ENCODE measurements at regions not wholly inside any gene's neighbourhood (a gene's known extent, or its start where the extent isn't known, plus 50 kb on each side); places are given as distances from the start of the nearest gene placed in this dataset.

- Histone ChIP-seq H3K79me2 (replicated peaks; ENCODE audit: insufficient read depth, low read length) (no peaks in the 10 kb centered on the region), H3K4me2 (ENCODE audit: low read length) (no peak overlapping the region), H3K9me3 (ENCODE audit: low read length) (no peaks in the 10 kb centered on the region), H3F3A (ENCODE audit: insufficient read depth, low read length, poor library complexity, severe bottlenecking) (no peaks in the 10 kb centered on the region), H3K36me3 (ENCODE audit: insufficient read depth, low read length) (no peaks in the 10 kb centered on the region), H3K9ac (ENCODE audit: low read length) (no peak overlapping the region), H2AFZ (ENCODE audit: low read depth, low read length) (no peak overlapping the region), H3K9me2 (ENCODE audit: insufficient read depth, low read length) (no peaks in the 10 kb centered on the region), H4K20me1 (ENCODE audit: insufficient read depth) (no peaks in the 10 kb centered on the region), H3K27me3 (ENCODE audit: insufficient read depth, low read depth, low read length) (no peaks in the 10 kb centered on the region), H3K27ac (ENCODE audit: low read length) (no peak overlapping the region), H3K4me3 (ENCODE audit: low read length) (no peak overlapping the region)
- no peak for TF ChIP-seq TAF1 (IDR thresholded peaks at IDR 0.05; ENCODE audit: low read depth)
- TF ChIP-seq RAD21 (conservative IDR thresholded peaks at IDR 0.05), result no peak
- no peak for TF ChIP-seq SMC3 (conservative IDR thresholded peaks at IDR 0.05; ENCODE audit: poor library complexity)
- TF ChIP-seq EZH2 (IDR thresholded peaks at IDR 0.05; ENCODE audit: borderline replicate concordance, insufficient read depth, low read length, poor library complexity, severe bottlenecking), result no peak
- no peak for TF ChIP-seq EP300 (conservative IDR thresholded peaks at IDR 0.05; ENCODE audit: poor library complexity, severe bottlenecking)
- TF ChIP-seq, protein P1, sequence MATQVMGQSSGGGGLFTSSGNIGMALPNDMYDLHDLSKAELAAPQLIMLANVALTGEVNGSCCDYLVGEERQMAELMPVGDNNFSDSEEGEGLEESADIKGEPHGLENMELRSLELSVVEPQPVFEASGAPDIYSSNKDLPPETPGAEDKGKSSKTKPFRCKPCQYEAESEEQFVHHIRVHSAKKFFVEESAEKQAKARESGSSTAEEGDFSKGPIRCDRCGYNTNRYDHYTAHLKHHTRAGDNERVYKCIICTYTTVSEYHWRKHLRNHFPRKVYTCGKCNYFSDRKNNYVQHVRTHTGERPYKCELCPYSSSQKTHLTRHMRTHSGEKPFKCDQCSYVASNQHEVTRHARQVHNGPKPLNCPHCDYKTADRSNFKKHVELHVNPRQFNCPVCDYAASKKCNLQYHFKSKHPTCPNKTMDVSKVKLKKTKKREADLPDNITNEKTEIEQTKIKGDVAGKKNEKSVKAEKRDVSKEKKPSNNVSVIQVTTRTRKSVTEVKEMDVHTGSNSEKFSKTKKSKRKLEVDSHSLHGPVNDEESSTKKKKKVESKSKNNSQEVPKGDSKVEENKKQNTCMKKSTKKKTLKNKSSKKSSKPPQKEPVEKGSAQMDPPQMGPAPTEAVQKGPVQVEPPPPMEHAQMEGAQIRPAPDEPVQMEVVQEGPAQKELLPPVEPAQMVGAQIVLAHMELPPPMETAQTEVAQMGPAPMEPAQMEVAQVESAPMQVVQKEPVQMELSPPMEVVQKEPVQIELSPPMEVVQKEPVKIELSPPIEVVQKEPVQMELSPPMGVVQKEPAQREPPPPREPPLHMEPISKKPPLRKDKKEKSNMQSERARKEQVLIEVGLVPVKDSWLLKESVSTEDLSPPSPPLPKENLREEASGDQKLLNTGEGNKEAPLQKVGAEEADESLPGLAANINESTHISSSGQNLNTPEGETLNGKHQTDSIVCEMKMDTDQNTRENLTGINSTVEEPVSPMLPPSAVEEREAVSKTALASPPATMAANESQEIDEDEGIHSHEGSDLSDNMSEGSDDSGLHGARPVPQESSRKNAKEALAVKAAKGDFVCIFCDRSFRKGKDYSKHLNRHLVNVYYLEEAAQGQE (IDR thresholded peaks at IDR 0.05; ENCODE audit: borderline replicate concordance), result no peak
Observed at GRCh38 chr4:11568511-11568910, 139.8 kb upstream of the HS3ST1 start.

DNA sequence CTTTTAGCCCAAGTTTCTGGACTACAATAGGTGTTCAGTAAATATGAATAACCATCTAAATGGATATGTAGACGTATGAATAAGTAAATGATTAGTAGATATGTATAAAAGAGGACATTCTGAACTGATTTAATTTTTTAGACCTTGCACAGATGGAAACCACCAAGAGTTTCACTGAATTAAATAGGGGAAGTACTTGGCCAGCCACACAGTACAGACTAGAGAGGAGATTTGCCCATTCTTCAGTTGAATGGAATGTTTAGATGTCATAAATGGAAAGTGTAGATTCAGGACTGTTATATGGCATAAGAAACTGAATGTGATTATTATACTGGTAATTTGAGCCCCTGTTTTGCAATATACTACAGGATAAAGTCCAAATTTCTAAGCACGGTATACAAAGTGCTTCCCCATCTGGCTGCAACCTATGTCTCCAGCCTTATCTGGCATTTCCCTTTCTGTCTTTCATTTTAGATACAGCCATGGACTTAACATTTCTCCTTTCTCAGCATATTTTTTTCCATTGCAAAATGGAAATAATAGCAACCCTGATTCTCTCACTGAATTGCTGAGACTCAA lies 137.8 kb upstream of the HS3ST1 start:
- TF ChIP-seq EP300 (conservative IDR thresholded peaks at IDR 0.05; ENCODE audit: poor library complexity, severe bottlenecking), result no peak
- no peak for TF ChIP-seq EZH2 (IDR thresholded peaks at IDR 0.05; ENCODE audit: borderline replicate concordance, insufficient read depth, low read length, poor library complexity, severe bottlenecking)
- no peak for TF ChIP-seq SMC3 (conservative IDR thresholded peaks at IDR 0.05; ENCODE audit: poor library complexity)
- no peak for TF ChIP-seq TAF1 (IDR thresholded peaks at IDR 0.05; ENCODE audit: low read depth)
- TF ChIP-seq, protein P1 (IDR thresholded peaks at IDR 0.05; ENCODE audit: borderline replicate concordance), result no peak
- no peak for TF ChIP-seq MXI1 (conservative IDR thresholded peaks at IDR 0.05; ENCODE audit: poor library complexity, severe bottlenecking)
- TF ChIP-seq POLR2AphosphoS5 (IDR thresholded peaks at IDR 0.05), result no peak
- no peak for TF ChIP-seq RAD21 (conservative IDR thresholded peaks at IDR 0.05)
- TF ChIP-seq, protein P2, sequence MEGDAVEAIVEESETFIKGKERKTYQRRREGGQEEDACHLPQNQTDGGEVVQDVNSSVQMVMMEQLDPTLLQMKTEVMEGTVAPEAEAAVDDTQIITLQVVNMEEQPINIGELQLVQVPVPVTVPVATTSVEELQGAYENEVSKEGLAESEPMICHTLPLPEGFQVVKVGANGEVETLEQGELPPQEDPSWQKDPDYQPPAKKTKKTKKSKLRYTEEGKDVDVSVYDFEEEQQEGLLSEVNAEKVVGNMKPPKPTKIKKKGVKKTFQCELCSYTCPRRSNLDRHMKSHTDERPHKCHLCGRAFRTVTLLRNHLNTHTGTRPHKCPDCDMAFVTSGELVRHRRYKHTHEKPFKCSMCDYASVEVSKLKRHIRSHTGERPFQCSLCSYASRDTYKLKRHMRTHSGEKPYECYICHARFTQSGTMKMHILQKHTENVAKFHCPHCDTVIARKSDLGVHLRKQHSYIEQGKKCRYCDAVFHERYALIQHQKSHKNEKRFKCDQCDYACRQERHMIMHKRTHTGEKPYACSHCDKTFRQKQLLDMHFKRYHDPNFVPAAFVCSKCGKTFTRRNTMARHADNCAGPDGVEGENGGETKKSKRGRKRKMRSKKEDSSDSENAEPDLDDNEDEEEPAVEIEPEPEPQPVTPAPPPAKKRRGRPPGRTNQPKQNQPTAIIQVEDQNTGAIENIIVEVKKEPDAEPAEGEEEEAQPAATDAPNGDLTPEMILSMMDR (IDR thresholded peaks at IDR 0.05; ENCODE audit: poor library complexity, severe bottlenecking), result no peak
- H3K27ac ChIP-seq (ENCODE audit: low read length), result no peak overlapping the region
- no peaks in the 10 kb centered on the region for H3F3A ChIP-seq (ENCODE audit: insufficient read depth, low read length, poor library complexity, severe bottlenecking)
- no peaks in the 10 kb centered on the region for H3K79me2 ChIP-seq (replicated peaks; ENCODE audit: insufficient read depth, low read length)
- H3K4me3 ChIP-seq (ENCODE audit: low read length), result no peak overlapping the region
- no peaks in the 10 kb centered on the region for H3K27me3 ChIP-seq (ENCODE audit: insufficient read depth, low read depth, low read length)
- no peak overlapping the region for H3K9ac ChIP-seq (ENCODE audit: low read length)
- H3K9me2 ChIP-seq (ENCODE audit: insufficient read depth, low read length), result no peaks in the 10 kb centered on the region
- no peak overlapping the region for H2AFZ ChIP-seq (ENCODE audit: low read depth, low read length)
- H4K20me1 ChIP-seq (ENCODE audit: insufficient read depth), result no peaks in the 10 kb centered on the region
- no peaks in the 10 kb centered on the region for H3K9me3 ChIP-seq (ENCODE audit: low read length)
- H3K4me2 ChIP-seq (ENCODE audit: low read length), result no peak overlapping the region
- H3K36me3 ChIP-seq (ENCODE audit: insufficient read depth, low read length), result no peaks in the 10 kb centered on the region
